SH-SY5Y (cell line): ENCODE measurements at regions not wholly inside any gene's neighbourhood (a gene's known extent, or its start where the extent isn't known, plus 50 kb on each side); places are given as distances from the start of the nearest gene placed in this dataset.

Experiments
- GATA2 ChIP-seq: IDR thresholded peaks from 2 replicates; pipeline ENCODE4 v1.6.1; 2011; ENCODE audit warnings: mild to moderate bottlenecking, low read depth, low read length
- GATA3 ChIP-seq: IDR thresholded peaks from 2 replicates; pipeline ENCODE4 v1.6.1; 2011; ENCODE audit warnings: low read depth, mild to moderate bottlenecking, low read length, moderate library complexity

DNA sequence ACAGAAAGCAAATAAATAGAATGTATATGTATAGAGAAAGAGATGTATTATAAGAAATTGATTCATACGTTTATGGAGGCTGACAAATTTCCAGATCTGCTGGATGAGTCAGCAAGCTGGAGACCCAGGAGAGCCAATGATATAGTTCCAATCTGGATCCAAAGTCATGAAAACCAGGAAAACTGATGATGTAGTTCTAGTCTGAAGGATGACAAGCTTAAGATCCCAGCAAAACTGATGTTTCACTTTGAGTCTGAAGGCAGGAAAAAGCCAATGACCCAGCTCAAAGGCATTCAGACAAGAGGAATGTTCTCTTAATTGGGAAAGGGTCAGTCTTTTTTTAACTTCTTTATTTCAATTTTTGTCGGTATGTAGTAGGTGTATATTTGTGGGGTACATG is 102.6 kb downstream of the LHFPL1 start:
- TF ChIP-seq GATA3 (no peak), GATA2 (no peak)

DNA sequence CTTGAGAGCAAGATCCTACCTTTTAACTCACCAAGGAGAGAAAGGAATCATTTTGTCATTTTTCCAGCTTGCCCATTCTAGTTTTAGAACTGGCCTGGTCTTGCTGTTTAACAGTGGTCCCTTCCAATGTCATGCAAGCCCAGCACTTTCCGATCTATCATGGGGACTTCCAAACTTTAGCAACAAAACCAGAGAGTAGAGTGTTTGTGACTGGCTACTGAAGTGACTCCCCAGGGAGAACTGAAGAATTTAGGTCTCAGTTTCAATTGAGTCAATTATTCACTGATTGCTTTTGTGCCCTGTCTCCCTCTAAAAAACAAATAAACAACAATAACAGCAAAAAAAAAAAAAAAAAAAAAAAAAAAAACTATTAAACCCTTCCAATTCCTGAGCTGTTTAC is 108.3 kb downstream of the LHFPL1 start:
- no peak for TF ChIP-seq GATA3
- no peak for TF ChIP-seq GATA2

DNA sequence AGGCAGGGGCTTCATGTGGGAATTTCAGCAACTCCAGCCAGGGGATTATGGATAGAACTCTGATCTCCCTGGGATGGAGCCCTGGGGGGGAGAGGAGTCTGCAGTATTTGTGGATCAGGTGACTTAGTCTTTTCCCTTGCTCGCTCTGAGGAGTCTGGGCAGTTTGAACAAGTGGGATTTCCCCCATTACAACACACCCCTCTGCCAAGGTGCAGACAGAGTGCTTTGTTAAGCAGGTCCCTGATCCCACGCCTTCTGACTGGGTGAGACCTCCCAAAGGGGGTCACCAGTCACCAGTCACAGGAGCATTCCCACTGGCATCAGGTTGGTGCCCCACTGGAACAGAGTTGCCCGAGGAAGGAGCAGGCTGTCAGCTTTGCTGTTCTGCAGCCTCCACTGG is 123.9 kb downstream of the LHFPL1 start:
- TF ChIP-seq GATA3 = no peak
- TF ChIP-seq GATA2 = no peak

DNA sequence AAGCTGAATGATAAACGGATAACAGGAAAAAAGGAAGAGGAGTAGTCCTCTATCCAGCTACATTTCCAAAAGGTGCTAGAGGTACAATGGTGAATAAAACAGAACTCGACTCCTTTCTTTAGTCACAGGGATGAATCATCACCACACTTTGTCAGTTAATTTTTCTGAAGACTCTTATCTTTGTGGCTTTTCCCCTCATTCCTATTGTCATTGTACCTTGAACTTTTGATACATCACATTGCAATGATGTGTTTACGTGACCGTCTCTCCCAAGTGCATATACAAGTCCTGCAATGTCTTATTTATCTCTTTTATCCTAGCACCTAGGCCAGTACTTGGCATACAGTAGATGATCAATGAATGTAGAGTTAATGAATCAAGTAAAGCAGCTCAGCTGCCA is 134.7 kb downstream of the LHFPL1 start:
- TF ChIP-seq GATA3 = no peak
- TF ChIP-seq GATA2 = no peak

DNA sequence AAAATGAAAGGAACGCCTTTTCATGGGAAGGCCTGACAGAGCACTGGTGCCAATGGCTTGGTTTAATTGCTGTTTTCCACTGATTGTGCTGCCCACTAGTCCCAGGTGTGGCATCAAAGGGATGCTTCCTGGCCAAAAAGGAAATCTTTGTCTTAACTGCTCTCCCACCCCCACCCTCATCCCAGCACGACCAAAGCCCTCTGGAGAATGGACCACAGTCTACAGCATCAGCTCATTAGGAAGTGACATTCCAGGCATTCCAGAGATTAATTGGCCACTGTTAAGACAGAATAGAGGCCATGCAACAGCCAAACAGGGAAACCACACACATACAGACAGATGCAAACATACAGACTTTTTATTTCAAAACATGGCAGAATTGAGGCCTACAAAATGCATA is 143.2 kb downstream of the LHFPL1 start:
- no peak for TF ChIP-seq GATA3
- no peak for TF ChIP-seq GATA2

DNA sequence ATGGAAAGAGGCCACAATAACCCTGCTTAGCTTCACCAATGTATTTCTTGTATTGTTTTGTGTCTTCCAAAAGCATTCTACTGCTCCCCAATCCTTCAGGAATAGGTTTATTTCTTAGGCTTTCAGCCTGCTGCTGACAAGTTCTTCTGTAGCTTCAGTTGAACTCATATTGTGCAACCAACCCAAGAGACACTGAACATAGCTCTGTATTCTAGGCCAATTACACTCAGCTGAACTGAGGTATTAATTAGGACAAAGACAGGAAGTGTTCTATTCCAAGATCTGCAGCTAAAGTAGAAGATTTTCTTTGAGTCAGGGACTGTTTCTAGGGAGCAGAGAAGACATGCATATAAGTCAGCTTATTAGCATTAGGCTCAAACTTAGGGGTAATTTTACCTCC is 151.8 kb downstream of the LHFPL1 start:
- TF ChIP-seq GATA3 = no peak
- no peak for TF ChIP-seq GATA2

DNA sequence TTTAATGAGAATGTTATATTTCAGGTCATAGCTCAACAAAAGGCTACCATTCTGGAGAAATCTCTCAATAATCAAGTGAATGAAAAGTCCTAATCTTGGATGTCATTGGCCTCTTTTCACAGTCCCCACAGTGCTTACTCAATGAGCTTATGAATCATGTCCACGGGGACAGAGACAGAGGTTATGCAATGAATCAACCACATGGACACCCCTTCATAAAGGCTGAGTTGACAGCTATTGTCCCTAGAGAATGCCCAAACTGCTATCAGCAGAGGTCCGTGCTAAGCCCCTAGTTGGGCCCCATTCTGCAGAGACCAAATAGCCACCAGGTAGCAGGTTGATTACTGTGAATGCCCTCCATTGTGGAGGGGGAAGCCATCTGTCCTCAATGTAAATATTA is 158.1 kb downstream of the LHFPL1 start:
- TF ChIP-seq GATA3 = no peak
- TF ChIP-seq GATA2 = no peak

DNA sequence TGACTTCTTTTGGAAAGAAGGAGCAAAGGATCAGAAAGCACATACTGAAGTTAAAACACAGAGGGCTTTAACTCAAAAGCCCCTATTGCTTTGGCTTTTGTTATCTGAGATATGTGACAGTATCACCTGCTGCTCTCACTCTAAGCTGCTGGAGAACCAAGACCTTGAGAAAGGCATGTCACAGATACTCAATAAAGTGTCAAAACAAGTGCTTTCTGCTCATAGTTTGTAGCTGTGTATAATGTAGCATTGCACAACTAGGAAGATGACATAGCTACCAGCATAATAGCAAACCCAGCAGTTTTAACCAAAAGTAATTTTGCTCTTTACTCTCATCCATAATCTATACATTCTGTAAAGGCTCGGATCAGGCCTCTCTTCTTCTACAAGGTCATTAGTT is 159.6 kb downstream of the LHFPL1 start:
- TF ChIP-seq GATA2 = no peak
- no peak for TF ChIP-seq GATA3

DNA sequence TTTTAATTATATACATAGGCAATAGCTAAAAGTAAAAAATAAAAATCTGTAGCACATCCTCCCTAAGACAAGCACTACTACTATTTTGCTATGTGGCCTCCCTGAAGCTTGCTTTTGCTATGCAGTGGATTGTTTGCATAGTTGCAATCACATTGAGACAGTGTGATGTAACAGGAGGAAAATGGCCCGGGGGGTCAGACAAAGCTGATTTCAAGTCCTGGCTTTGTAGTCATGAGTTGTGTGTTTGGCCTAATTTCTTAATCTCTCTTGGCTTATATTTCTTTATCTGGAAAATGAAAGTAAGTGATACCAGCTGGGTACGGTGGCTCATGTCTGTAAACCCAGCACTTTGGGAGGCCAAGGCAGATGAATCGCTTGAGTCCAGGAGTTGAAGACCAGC is 166.6 kb downstream of the LHFPL1 start:
- TF ChIP-seq GATA3 (no peak), GATA2 (no peak)

DNA sequence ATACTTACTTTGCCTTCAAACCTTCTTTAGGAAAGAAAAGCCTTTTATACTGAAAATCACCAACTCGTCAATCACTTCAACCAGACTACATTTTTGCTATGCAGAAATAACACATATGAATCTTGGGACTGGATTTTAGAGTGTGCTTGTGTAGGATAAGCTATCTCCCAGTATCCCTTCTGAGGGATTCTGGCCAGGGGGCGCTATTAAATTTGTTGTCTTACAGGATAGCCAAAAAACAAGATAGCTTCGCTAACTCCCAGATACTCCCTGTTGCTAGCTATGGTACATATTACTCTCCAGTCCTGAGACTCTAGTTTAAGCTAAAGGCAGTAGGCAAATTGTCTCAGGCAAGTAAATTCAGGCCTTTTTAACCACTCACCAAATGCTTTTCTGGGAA is 167.2 kb downstream of the LHFPL1 start:
- no peak for TF ChIP-seq GATA3
- TF ChIP-seq GATA2 = no peak

DNA sequence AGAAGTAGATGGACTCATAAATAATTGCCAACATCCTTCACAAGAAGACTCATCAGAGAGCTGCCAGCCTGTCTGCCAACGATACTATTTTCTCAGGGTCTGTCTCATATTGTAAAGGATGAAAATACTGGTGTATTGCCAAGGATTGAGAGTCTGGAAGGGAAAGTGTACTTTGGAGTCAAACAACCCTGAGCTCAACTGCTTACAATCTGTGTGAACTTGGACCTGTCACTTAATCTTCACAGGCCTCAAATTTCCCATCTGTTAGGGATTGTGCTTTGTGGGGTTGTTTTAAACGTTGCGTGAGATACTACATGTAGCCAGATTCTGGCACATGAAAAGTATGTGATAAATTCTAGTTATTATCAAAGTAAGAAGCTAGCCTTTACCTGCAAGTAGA is 169.1 kb downstream of the LHFPL1 start:
- TF ChIP-seq GATA2 = no peak
- no peak for TF ChIP-seq GATA3

DNA sequence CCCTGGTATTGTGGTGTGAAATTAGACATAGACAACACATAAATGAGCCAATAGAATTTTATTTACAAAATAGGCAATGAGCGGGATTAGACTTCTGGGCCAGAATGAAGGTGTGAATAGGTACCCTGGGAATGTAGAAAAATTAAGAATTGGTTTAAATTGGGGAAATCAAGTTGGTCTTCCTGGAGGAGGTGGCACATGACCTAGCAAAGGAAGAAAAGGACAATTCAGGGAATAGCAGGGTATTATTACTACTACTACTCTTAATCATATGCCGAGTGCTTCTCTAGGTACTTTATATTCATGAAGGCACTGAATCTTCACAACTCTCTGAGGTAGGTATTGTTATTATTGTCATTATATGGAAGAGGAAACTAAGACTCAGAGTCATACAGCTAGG is 202.1 kb downstream of the LHFPL1 start:
- TF ChIP-seq GATA2 = no peak
- TF ChIP-seq GATA3 = no peak

DNA sequence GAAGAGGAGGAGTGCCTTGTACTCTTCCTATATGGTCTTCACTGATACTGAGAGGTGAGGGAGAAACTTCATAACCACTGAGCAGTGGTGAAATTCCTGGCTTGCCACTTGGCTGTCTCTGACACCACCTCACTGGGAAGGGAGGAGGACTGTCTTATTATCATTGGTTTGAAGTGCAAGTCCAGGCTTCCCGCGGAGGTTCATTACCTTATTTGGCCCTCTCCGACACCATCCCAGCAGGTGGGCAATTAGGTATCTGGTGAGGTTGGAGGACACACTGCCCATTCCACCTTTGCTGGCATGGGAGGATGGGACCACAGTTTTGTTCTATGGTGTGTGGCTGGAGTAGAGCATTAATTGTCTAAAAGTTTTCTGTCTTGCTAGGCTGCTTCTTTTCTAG is 206.1 kb downstream of the LHFPL1 start:
- TF ChIP-seq GATA3 = no peak
- no peak for TF ChIP-seq GATA2

DNA sequence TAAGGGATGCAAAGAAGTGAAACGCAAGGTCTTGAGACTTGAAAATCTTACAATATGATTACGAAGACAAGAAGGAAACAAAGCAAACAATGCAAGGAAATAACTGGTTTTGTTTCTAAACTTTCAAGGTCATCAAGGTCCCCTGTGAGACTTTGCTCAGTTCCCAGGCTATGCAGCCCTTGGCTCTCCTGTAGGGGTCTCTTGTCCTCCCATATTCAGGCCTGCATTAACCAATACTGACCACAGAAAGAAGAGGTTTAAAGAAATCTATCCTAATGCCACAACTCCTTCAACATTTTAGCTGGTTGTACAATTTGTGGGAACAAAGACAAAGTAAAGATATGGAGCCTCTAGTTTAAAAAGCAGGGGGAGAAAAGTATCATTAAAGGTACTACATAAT is 209.2 kb downstream of the LHFPL1 start:
- TF ChIP-seq GATA3 = no peak
- TF ChIP-seq GATA2 = no peak

DNA sequence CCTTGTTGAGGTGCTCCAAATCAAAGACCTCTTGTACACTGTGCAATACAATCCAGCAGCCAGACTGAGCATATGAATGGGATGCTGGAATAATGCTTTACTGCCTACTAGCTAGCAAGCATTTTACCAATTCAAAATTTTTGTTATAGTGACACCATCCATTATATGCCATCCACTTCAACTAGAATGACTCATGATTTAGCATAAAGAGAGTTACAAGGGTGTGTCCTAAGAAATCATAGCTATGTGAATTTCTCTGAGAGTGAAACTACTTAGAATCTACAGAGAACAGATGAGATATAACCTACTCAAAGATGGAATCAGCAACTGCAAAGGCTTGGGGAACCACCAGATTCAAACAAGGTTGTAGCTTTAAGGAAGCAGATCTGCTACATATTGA is 221.9 kb downstream of the LHFPL1 start:
- no peak for TF ChIP-seq GATA2
- TF ChIP-seq GATA3 = no peak

DNA sequence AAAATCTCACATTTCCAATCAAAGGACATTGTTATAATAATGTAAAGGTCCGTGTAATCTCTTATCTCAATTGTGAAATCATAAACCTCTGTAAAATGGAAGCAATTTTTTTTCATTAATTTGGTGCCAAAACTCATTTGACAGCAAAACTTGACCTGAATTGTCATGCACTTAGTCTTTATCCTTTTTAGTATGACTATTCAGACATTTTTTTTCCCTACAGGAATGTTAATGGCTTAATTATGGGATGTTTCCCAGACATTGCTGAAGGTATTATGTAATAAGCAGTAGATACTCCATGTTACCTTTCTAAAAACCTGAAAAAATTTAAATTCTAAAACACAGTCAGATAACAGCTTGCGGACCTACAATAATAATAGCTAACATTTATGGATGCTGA is 228.9 kb downstream of the LHFPL1 start:
- TF ChIP-seq GATA2 (no peak), GATA3 (no peak)

DNA sequence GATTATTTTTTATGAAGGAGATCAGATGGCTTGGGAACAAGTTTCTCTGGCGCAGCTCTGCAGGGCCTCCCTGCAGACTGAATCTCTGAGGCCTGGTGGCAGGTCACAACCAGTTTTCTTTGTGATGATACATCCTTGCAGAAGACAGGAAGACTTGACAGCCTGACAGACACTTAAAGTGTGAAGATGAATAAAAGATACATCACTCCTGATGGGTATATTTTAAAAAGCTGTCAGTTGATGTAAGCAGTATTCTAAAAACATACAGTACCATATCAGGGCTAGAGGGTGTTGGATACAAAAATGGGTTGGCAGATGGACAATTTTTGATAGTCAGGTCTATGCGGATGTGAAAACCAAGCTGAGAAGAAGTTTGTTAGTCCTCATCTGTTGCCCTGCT is 239.5 kb downstream of the LHFPL1 start:
- TF ChIP-seq GATA2 (no peak), GATA3 (no peak)

DNA sequence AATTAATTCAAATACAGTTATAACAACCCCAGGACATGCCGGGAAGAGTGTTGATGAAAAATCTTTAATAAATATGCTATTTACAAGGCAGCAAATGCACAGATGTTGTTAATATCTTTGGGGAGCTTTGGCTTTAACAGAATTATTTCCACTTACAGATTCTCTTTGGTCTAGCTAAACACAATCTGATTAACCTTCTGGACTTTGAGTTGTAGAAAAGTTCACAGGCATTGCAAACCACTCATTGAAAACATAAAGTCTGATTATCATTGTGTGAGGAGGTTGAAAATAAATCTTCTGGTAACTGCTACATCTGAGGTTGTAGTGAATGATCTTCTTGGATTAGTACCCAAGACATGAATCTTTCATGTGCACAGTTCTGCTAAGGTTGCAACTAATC is 255.6 kb downstream of the LHFPL1 start:
- TF ChIP-seq GATA3 = no peak
- TF ChIP-seq GATA2 = no peak

DNA sequence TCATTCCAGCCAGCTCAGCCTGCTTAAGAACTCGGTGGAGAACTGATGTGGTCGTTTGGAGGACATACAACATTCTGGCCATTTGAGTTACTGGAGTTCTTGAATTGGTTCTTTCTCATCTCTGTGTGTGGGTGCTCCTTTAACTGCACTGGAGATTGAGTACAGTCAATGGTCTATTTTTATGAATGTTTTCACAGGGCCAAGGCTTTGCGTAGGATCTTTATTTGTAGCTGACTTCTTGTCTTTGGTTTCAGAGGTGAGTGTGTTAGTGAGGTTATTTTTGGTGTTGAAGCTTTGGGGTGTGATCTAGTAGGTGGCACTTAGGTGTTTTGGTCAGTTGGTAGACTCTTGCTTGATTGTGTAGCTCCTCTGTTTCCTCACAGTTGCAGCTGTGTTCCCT is 288.4 kb downstream of the LHFPL1 start:
- no peak for TF ChIP-seq GATA2
- TF ChIP-seq GATA3 = no peak
